Activated T-helper 1 cell treated with anti-CD3 and anti-CD28 coated beads, Interleukin-2, amount 50 U/mL, for 16 hours (primary cell): ENCODE measurements at regions not wholly inside any gene's neighbourhood (a gene's known extent, or its start where the extent isn't known, plus 50 kb on each side); places are given as distances from the start of the nearest gene placed in this dataset.

Source experiments
- DNase-seq, 2 donors: peaks; one replicate each; pipeline ENCODE4 v3.0.0-alpha.2; 2020; ENCODE audit warnings: low read depth in 1 of 2, low spot score in 1 of 2

- DNase-seq, result no peak
These were observed 225.0 kb upstream of the GRIP1 start for GRCh38 chr12:66903782-66904396.

GRCh38 chr12:66905201-66905600, 226.3 kb upstream of the GRIP1 start:
- no peak for DNase-seq

- no peak for DNase-seq
These were observed 231.6 kb upstream of the GRIP1 start for GRCh38 chr12:66910366-66910974.

GRCh38 chr12:66915306-66915904, 236.5 kb upstream of the GRIP1 start:
- DNase-seq, result no peak

- DNase-seq, result no peak
These were observed 237.3 kb upstream of the GRIP1 start for GRCh38 chr12:66916189-66916588.

- DNase-seq, result no peak
These were observed 240.6 kb upstream of the GRIP1 start for GRCh38 chr12:66919466-66919865.

GRCh38 chr12:66920205-66920604, 241.3 kb upstream of the GRIP1 start:
- DNase-seq, result no peak

- no peak for DNase-seq
These were observed 242.3 kb upstream of the GRIP1 start for GRCh38 chr12:66921151-66921550.

- DNase-seq, result no peak
These were observed 246.2 kb upstream of the GRIP1 start for GRCh38 chr12:66925083-66925482.

GRCh38 chr12:66929121-66929520, 250.2 kb upstream of the GRIP1 start:
- DNase-seq, result no peak

- DNase-seq, result no peak
These were observed 252.2 kb upstream of the GRIP1 start for GRCh38 chr12:66931091-66931490.

GRCh38 chr12:66932126-66932525, 253.2 kb upstream of the GRIP1 start:
- DNase-seq, result no peak

GRCh38 chr12:66934302-66935062, 255.6 kb upstream of the GRIP1 start:
- no peak for DNase-seq

- DNase-seq, result no peak
These were observed 262.3 kb upstream of the GRIP1 start for GRCh38 chr12:66941150-66941549.

GRCh38 chr12:66942741-66943465, 264.0 kb upstream of the GRIP1 start:
- DNase-seq, result no peak

- DNase-seq, result no peak
These were observed 265.5 kb upstream of the GRIP1 start for GRCh38 chr12:66944365-66944764.

- DNase-seq, result no peak
These were observed 266.4 kb upstream of the GRIP1 start for GRCh38 chr12:66945189-66945817.

GRCh38 chr12:66947119-66947518, 268.2 kb upstream of the GRIP1 start:
- DNase-seq, result no peak

- no peak for DNase-seq
These were observed 273.8 kb upstream of the GRIP1 start for GRCh38 chr12:66952668-66953067.

GRCh38 chr12:66956300-66956699, 277.4 kb upstream of the GRIP1 start:
- DNase-seq, result no peak

GRCh38 chr12:66959276-66959675, 280.4 kb upstream of the GRIP1 start:
- DNase-seq, result no peak
